CD4-positive, alpha-beta T cell (primary cell): ENCODE measurements at regions not wholly inside any gene's neighbourhood (a gene's known extent, or its start where the extent isn't known, plus 50 kb on each side); places are given as distances from the start of the nearest gene placed in this dataset.

Experiments
- ATAC-seq: fragments of 200-7000 bp; cut with Tn5 transposase; one replicate; pipeline ENCODE4 v1.10.0; 2022; ENCODE audit warnings: mild to moderate bottlenecking; ENCODE audit not compliant: poor library complexity
- CTCF ChIA-PET: fragments of 350-600 bp; sonication (Branson Sonifier 250); formaldehyde crosslinking; loops from one replicate; lab custom pipeline; 2021; ENCODE audit warnings: antibody characterized with exemption, inconsistent platforms; lab: Charles Lee
- POLR2A ChIA-PET: fragments of 350-600 bp; sonication (Branson Sonifier 250); formaldehyde crosslinking; loops from one replicate; lab custom pipeline; 2021; ENCODE audit warnings: antibody characterized with exemption, inconsistent platforms; lab: Charles Lee
- DNase-seq, 14 experiments: peaks; one replicate each; pipeline ENCODE4 v3.0.0-alpha.2; 2013 to 2020; ENCODE audit warnings: mixed read lengths in 2 of 14
- H3K27ac ChIP-seq, 2 donors: one replicate each; pipeline versions ENCODE4 v1.5.1 to v1.7.0; 2013; ENCODE audit warnings: low read length in 2 of 2, low read depth in 1 of 2, mild to moderate bottlenecking in 1 of 2
- H3K27me3 ChIP-seq, 2 experiments: 1 replicate in 1 of 2; 2 replicates in 1 of 2; pipeline versions ENCODE4 v1.6.1 to v1.7.0; 2013; ENCODE audit warnings: low read length in 2 of 2, control low read depth in 1 of 2, mild to moderate bottlenecking in 1 of 2, moderate library complexity in 1 of 2; ENCODE audit not compliant: insufficient read depth in 2 of 2, control insufficient read depth in 1 of 2
- H3K36me3 ChIP-seq: one replicate; pipeline ENCODE4 v1.6.1; 2013; ENCODE audit warnings: low read length, control low read depth; ENCODE audit not compliant: insufficient read depth
- H3K4me1 ChIP-seq: one replicate; pipeline ENCODE4 v1.6.1; 2013; ENCODE audit warnings: low read length, control low read depth; ENCODE audit not compliant: insufficient read depth
- H3K4me3 ChIP-seq: one replicate; pipeline ENCODE4 v1.5.1; 2013; ENCODE audit warnings: mild to moderate bottlenecking, low read length, moderate library complexity
- H3K9me3 ChIP-seq, 2 experiments: 1 replicate in 1 of 2; 2 replicates in 1 of 2; pipeline versions ENCODE4 v1.6.1 to v1.7.0; 2013; ENCODE audit warnings: low read length in 2 of 2, mild to moderate bottlenecking in 2 of 2, control low read depth in 1 of 2, moderate library complexity in 1 of 2; ENCODE audit not compliant: control insufficient read depth in 1 of 2, insufficient read depth in 1 of 2
- H3K27ac Mint-ChIP-seq: one replicate; pipeline ENCODE4 v1.8.0; 2020; ENCODE audit warnings: mixed read lengths
- H3K27me3 Mint-ChIP-seq: one replicate; pipeline ENCODE4 v1.8.0; 2021; ENCODE audit warnings: mixed read lengths
- H3K36me3 Mint-ChIP-seq: one replicate; pipeline ENCODE4 v1.8.0; 2021; ENCODE audit warnings: low read depth, mixed read lengths
- H3K4me1 Mint-ChIP-seq: one replicate; pipeline ENCODE4 v1.8.0; 2021; ENCODE audit warnings: low read depth, mixed read lengths
- H3K4me3 Mint-ChIP-seq: one replicate; pipeline ENCODE4 v1.8.0; 2020; ENCODE audit warnings: mild to moderate bottlenecking, mixed read lengths
- H3K9me3 Mint-ChIP-seq: one replicate; pipeline ENCODE4 v1.8.0; 2020; ENCODE audit warnings: mixed read lengths
- CTCF ChIP-seq: fragments of 200-600 bp; IDR thresholded peaks from one replicate; pipeline ENCODE4 v1.8.0; 2022; ENCODE audit warnings: antibody characterized with exemption, mild to moderate bottlenecking
- intact Hi-C, 2 experiments: fragments of 100-400 bp; cut with DNase I in 1 of 2; cut with micrococcal nuclease in 1 of 2; formaldehyde crosslinking; loops; one replicate each; pipeline versions ENCODE4 v1.15.1 to v1.9.0; 2023 to 2025; cut with DNase I, micrococcal nuclease

GRCh38 chr16:25633549-25633948 lies 58.2 kb upstream of the HS3ST4 start:
- no peak for TF ChIP-seq CTCF
- Mint-ChIP-seq H3K27ac (no peak overlapping the region), H3K4me1 (no peaks in the 10 kb centered on the region), H3K9me3 (no peaks in the 10 kb centered on the region), H3K4me3 (no peak overlapping the region), H3K36me3 (no peaks in the 10 kb centered on the region), H3K27me3 (peaks cover 39% of the 10 kb centered on the region)
- Histone ChIP-seq H3K27me3 (no peaks in the 10 kb centered on the region), H3K27ac (no peak overlapping the region), H3K9me3 (peaks cover 0 to 3% of the 10 kb centered on the region in 2 experiments), H3K36me3 (no peaks in the 10 kb centered on the region), H3K4me3 (no peak overlapping the region), H3K4me1 (no peaks in the 10 kb centered on the region)
- no peak for ATAC-seq
- DNase-seq, result no peak
- intact Hi-C loops, result no loop called here
- POLR2A ChIA-PET, result no interaction called here
- CTCF ChIA-PET, result no interaction called here

- ChIA-PET POLR2A (no interaction called here), CTCF (no interaction called here)
- Histone ChIP-seq H3K9me3 (peaks cover 3% of the 10 kb centered on the region in 2 experiments), H3K27ac (no peak overlapping the region), H3K4me1 (no peaks in the 10 kb centered on the region), H3K36me3 (no peaks in the 10 kb centered on the region), H3K4me3 (no peak overlapping the region), H3K27me3 (no peaks in the 10 kb centered on the region)
- ATAC-seq, result no peak
- Mint-ChIP-seq H3K4me1 (no peaks in the 10 kb centered on the region), H3K27me3 (peaks cover 20% of the 10 kb centered on the region), H3K9me3 (peaks cover 3% of the 10 kb centered on the region), H3K4me3 (no peak overlapping the region), H3K27ac (no peak overlapping the region), H3K36me3 (no peaks in the 10 kb centered on the region)
- TF ChIP-seq CTCF, result no peak
- DNase-seq, result no peak
- intact Hi-C loops, result no loop called here
Observed at GRCh38 chr16:25628766-25629165, 63.0 kb upstream of the HS3ST4 start.

GRCh38 chr16:25627641-25628040 lies 64.1 kb upstream of the HS3ST4 start:
- Histone ChIP-seq H3K9me3 (peaks cover 3% of the 10 kb centered on the region in 2 experiments), H3K36me3 (no peaks in the 10 kb centered on the region), H3K27ac (no peak overlapping the region), H3K27me3 (peaks cover 0 to 3% of the 10 kb centered on the region in 2 experiments), H3K4me3 (no peak overlapping the region), H3K4me1 (no peaks in the 10 kb centered on the region)
- Mint-ChIP-seq H3K27ac (no peak overlapping the region), H3K4me3 (no peak overlapping the region), H3K4me1 (no peaks in the 10 kb centered on the region), H3K27me3 (peaks cover 10% of the 10 kb centered on the region), H3K36me3 (no peaks in the 10 kb centered on the region), H3K9me3 (peaks cover 3% of the 10 kb centered on the region)
- POLR2A ChIA-PET, result no interaction called here
- CTCF ChIA-PET, result no interaction called here
- intact Hi-C loops, result no loop called here
- DNase-seq (no peak), ATAC-seq (no peak)
- no peak for TF ChIP-seq CTCF
